Endothelial cell of umbilical vein (primary cell): ENCODE measurements at regions not wholly inside any gene's neighbourhood (a gene's known extent, or its start where the extent isn't known, plus 50 kb on each side); places are given as distances from the start of the nearest gene placed in this dataset.

Experiments used
- BruUV-seq: library from RNA; stranded (reverse); fragments of 400-500 nt; replicated peaks from 2 replicates; lab custom pipeline; 2021; lab: Mats Ljungman, UMichigan
- CTCF ChIA-PET: fragments of 300-600, 350-600 bp; sonication (Branson Sonifier 250); formaldehyde crosslinking; loops from one replicate; lab custom pipeline; 2021; ENCODE audit warnings: antibody characterized with exemption, inconsistent platforms; lab: Charles Lee
- POLR2A ChIA-PET: fragments of 300-600, 350-600 bp; sonication (Branson Sonifier 250); formaldehyde crosslinking; loops from one replicate; lab custom pipeline; 2021; ENCODE audit warnings: antibody characterized with exemption, inconsistent platforms; lab: Charles Lee
- DNase-seq: peaks from one replicate; pipeline ENCODE4 v3.0.0-alpha.2; 2011; ENCODE audit warnings: low read depth, low spot score
- FAIRE-seq: peaks from 2 replicates; lab custom pipeline; 2011; peaks lifted over from hg19 to GRCh38; lab: Jason Lieb, UNC
- H2AFZ ChIP-seq: 2 replicates; pipeline ENCODE4 v1.6.0; 2012; ENCODE audit warnings: low read depth, low read length, control low read depth, inconsistent platforms
- H3K27ac ChIP-seq: 2 replicates; pipeline ENCODE4 v1.5.1; 2011; ENCODE audit warnings: low read depth, mild to moderate bottlenecking, control low read depth, low read length, moderate library complexity; ENCODE audit not compliant: insufficient read depth
- H3K27me3 ChIP-seq, 2 experiments: 2 replicates each; pipeline versions ENCODE4 v1.6.0 to v1.6.1; 2011; ENCODE audit warnings: low read length in 2 of 2, mixed read lengths in 1 of 2; ENCODE audit not compliant: control insufficient read depth in 2 of 2, insufficient read depth in 2 of 2
- H3K36me3 ChIP-seq, 2 experiments: 2 replicates in 1 of 2; 3 replicates in 1 of 2; pipeline ENCODE4 v1.5.1; 2011; ENCODE audit warnings: low read length in 2 of 2, mild to moderate bottlenecking in 1 of 2, moderate library complexity in 1 of 2; ENCODE audit not compliant: control insufficient read depth in 2 of 2, insufficient read depth in 2 of 2; ENCODE audit errors: extremely low read depth in 1 of 2
- H3K4me1 ChIP-seq: 3 replicates; pipeline ENCODE4 v1.5.1; 2011; ENCODE audit warnings: mild to moderate bottlenecking, low read length; ENCODE audit not compliant: control insufficient read depth, insufficient read depth; ENCODE audit errors: extremely low read depth
- H3K4me2 ChIP-seq: 2 replicates; pipeline ENCODE4 v1.6.1; 2011; ENCODE audit warnings: low read length, control low read depth, mixed read lengths; ENCODE audit not compliant: insufficient read depth
- H3K4me3 ChIP-seq, 3 experiments: fragments of 200-600 bp in 1 of 3; sonication (generic), shearing (Covaris generic) in 1 of 3; replicated peaks in 1 of 3; 2 replicates each; pipeline ENCODE4 v1.5.1; 2011 to 2016; ENCODE audit warnings: control low read depth in 3 of 3, low read length in 3 of 3, mild to moderate bottlenecking in 2 of 3, inconsistent platforms in 1 of 3, low read depth in 1 of 3, moderate library complexity in 1 of 3; ENCODE audit not compliant: insufficient read depth in 1 of 3
- H3K79me2 ChIP-seq: 2 replicates; pipeline ENCODE4 v1.6.0; 2012; ENCODE audit warnings: low read length, inconsistent platforms; ENCODE audit not compliant: control insufficient read depth, insufficient read depth
- H3K9ac ChIP-seq: replicated peaks from 2 replicates; pipeline ENCODE3; 2011; ENCODE audit warnings: low read length, control low read depth; ENCODE audit not compliant: insufficient read depth; ENCODE audit errors: extremely low read depth
- H3K9me1 ChIP-seq: replicated peaks from 3 replicates; pipeline ENCODE4 v1.6.0; 2011; ENCODE audit warnings: mild to moderate bottlenecking, low read length; ENCODE audit not compliant: control insufficient read depth, insufficient read depth; ENCODE audit errors: extremely low read depth
- H3K9me3 ChIP-seq: replicated peaks from 2 replicates; pipeline ENCODE4 v1.5.1; 2012; ENCODE audit warnings: low read length, inconsistent platforms; ENCODE audit not compliant: control insufficient read depth, insufficient read depth
- H4K20me1 ChIP-seq: replicated peaks from 2 replicates; pipeline ENCODE3; 2011; ENCODE audit warnings: mild to moderate bottlenecking, low read length; ENCODE audit not compliant: control insufficient read depth, insufficient read depth; ENCODE audit errors: extremely low read depth
- EZH2 ChIP-seq: IDR thresholded peaks from 2 replicates; pipeline ENCODE4 v1.6.1; 2012; ENCODE audit warnings: borderline replicate concordance, low read depth, mild to moderate bottlenecking, moderate library complexity, low read length, inconsistent platforms; ENCODE audit not compliant: severe bottlenecking
- FOS ChIP-seq: IDR thresholded peaks from 2 replicates; pipeline ENCODE4 v1.6.1; 2011; ENCODE audit warnings: mild to moderate bottlenecking, low read length, moderate library complexity, borderline replicate concordance; ENCODE audit not compliant: insufficient read depth
- GATA2 ChIP-seq: IDR thresholded peaks from 2 replicates; pipeline ENCODE4 v1.7.0; 2011; ENCODE audit warnings: low read depth, mild to moderate bottlenecking, moderate library complexity, mixed read lengths, low read length; ENCODE audit not compliant: insufficient read length, insufficient read depth
- JUN ChIP-seq: IDR thresholded peaks from 2 replicates; pipeline ENCODE4 v1.6.1; 2011; ENCODE audit warnings: borderline replicate concordance, low read depth; ENCODE audit not compliant: insufficient read length, insufficient read depth
- MYC ChIP-seq: IDR thresholded peaks from one replicate; pipeline ENCODE4 v1.6.1; 2011; ENCODE audit warnings: mild to moderate bottlenecking, low read depth, low read length
- POLR2A ChIP-seq: IDR thresholded peaks from 2 replicates; pipeline ENCODE4 v1.6.1; 2012; ENCODE audit warnings: low read depth, mild to moderate bottlenecking, control low read depth, low read length
- POLR2AphosphoS5 ChIP-seq: IDR thresholded peaks from 2 replicates; pipeline ENCODE4 v1.6.1; 2012; ENCODE audit warnings: low read depth, mild to moderate bottlenecking, control low read depth, low read length, moderate library complexity; ENCODE audit not compliant: insufficient read depth
- dilution Hi-C: fragments of 300-500 bp; cut with MboI; formaldehyde crosslinking; loops from one replicate; pipeline ENCODE4 v1.15.0; 2019; ENCODE audit warnings: low sequenced_read_pairs; ENCODE audit not compliant: extremely low pct_ligation_motif_present
- intact Hi-C: fragments of 100-400 bp; cut with micrococcal nuclease; formaldehyde crosslinking; loops from one replicate; pipeline ENCODE4 v1.10.0; 2022
- TF ChIP-seq, protein P1 (sequence below), 2 donors: IDR thresholded peaks; 1 replicate in 1 of 2; 2 replicates in 1 of 2; pipeline ENCODE4 v1.5.1; 2011; ENCODE audit warnings: low read length in 2 of 2, mild to moderate bottlenecking in 2 of 2, moderate library complexity in 2 of 2, control low read depth in 1 of 2, inconsistent platforms in 1 of 2, low read depth in 1 of 2; ENCODE audit not compliant: insufficient read depth in 1 of 2; ENCODE audit errors: extremely low read depth in 1 of 2
- TF ChIP-seq, protein P2 (sequence below): IDR thresholded peaks from 2 replicates; pipeline ENCODE4 v1.6.1; 2011; ENCODE audit not compliant: insufficient read depth, insufficient read length

GRCh38 chrX:13203271-13203670, 116.6 kb downstream of the ATXN3L start:
- Histone ChIP-seq H3K27ac (no peak overlapping the region), H3K9ac (no peak overlapping the region), H3K4me3 (no peak overlapping the region), H3K4me1 (peaks cover 7% of the 10 kb centered on the region), H3K9me3 (no peaks in the 10 kb centered on the region), H2AFZ (peak overlapping the region; percentile 65), H3K9me1 (no peaks in the 10 kb centered on the region), H3K79me2 (no peaks in the 10 kb centered on the region), H3K4me2 (peak overlapping the region; percentile 57), H3K36me3 (no peaks in the 10 kb centered on the region), H4K20me1 (no peaks in the 10 kb centered on the region), H3K27me3 (no peaks in the 10 kb centered on the region)
- dilution Hi-C loops (no loop called here), intact Hi-C loops (no loop called here)
- FAIRE-seq (peak; percentile 26), DNase-seq (peak; percentile 49)
- TF ChIP-seq POLR2A (no peak), GATA2 (no peak), FOS (no peak), MYC (no peak), EZH2 (no peak), JUN (no peak), POLR2AphosphoS5 (no peak)
- TF ChIP-seq, protein P1, sequence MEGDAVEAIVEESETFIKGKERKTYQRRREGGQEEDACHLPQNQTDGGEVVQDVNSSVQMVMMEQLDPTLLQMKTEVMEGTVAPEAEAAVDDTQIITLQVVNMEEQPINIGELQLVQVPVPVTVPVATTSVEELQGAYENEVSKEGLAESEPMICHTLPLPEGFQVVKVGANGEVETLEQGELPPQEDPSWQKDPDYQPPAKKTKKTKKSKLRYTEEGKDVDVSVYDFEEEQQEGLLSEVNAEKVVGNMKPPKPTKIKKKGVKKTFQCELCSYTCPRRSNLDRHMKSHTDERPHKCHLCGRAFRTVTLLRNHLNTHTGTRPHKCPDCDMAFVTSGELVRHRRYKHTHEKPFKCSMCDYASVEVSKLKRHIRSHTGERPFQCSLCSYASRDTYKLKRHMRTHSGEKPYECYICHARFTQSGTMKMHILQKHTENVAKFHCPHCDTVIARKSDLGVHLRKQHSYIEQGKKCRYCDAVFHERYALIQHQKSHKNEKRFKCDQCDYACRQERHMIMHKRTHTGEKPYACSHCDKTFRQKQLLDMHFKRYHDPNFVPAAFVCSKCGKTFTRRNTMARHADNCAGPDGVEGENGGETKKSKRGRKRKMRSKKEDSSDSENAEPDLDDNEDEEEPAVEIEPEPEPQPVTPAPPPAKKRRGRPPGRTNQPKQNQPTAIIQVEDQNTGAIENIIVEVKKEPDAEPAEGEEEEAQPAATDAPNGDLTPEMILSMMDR (IDR thresholded peaks at IDR 0.05; ENCODE audit: extremely low read depth in 1 of 2, insufficient read depth in 1 of 2, low read depth in 1 of 2, low read length in 2 of 2): no peak
- TF ChIP-seq, protein P2, sequence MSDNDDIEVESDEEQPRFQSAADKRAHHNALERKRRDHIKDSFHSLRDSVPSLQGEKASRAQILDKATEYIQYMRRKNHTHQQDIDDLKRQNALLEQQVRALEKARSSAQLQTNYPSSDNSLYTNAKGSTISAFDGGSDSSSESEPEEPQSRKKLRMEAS: no peak
- BruUV-seq: no TSS peak
- POLR2A ChIA-PET: interaction anchor here (1.1 kb wide), 1 partner anchor 225 kb away, joined by 3 read pairs; no protein-coding TSS in a partner anchor
- CTCF ChIA-PET: no interaction called here
